ENCODE measurements at regions not wholly inside any gene's neighbourhood (a gene's known extent, or its start where the extent isn't known, plus 50 kb on each side); places are given as distances from the start of the nearest gene placed in this dataset.

GRCh38 chr2:168340931-168341330, 93.5 kb upstream of the STK39 start:
- no peak for DNase-seq

- DNase-seq: no peak
Observed at GRCh38 chr2:168343586-168343985, 96.2 kb upstream of the STK39 start.

DNA sequence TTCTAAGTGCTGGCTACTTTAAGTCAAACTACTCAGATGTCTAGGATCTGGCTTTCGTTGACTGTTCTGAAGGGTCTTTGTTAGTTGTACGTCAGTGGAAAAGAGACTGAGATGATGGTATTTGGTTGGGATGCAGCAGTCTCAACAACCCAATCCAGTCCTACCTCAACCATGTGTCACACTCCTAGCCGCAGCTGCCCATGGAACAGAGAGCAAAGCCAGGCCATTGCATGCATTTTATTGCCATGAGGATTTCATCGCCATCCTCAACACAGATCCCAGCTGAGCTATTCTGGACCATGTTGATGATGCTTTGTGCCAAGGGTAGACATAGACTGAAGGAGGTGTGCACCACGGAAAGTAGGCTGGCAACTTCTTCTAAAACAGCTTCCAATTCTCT, 97.3 kb upstream of the STK39 start:
- no peak for DNase-seq

DNA sequence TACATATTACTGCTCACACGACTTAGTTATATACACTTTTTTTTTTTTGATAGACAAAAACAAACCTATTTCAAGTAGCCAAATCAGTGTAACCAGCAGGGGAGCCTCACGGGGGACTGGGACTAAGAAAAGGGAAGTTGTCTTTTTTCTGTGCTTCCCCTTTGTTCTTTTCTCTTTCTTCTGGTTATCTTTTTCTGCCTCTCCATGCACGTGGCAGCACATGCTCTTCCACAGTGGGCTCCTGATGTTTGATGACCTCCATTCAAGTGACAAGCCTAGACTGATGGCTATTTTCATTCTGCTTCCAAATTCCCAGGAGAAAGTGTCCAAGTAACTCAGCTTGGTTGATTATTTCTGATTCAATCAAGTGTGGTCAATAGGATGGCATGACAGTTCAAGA, 98.2 kb upstream of the STK39 start:
- no peak for DNase-seq

DNA sequence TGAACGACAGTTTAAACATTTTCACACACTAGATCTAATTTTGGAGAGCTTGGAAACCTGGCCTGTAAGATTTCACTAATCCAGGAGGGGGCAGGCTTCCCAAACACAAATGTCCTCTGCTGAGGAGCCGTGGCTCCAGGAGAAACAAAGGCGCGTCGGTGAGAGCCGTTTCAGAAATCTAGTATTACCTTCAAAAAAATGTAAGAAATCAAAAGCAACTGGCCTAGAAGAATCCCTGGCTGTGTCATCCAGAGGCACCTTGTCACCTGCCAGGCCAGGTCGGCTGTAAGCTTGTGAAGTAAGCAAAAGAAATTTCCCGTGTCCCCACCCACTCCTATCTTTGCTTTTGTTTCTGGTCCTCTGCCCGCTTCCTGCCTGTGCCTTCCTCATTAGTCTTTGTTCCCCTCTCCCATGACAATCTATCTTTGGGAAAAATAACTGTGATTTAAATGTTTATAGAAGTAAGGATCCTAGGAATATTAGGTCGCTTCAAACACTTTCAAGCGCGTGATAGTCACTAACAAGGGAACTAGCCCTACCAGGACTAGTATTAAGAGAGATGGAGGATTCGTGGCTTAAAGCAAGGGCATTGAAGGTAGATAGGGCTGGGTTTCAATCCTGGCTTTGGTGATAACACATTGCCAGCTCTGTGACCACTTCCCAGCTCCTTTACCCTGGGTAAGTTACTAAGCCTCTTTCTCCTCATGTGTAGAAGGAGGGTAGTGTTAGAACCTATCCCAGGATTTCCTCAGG, 99.5 kb upstream of the STK39 start:
- DNase-seq: peak; percentile 39

- DNase-seq: no peak
Observed at GRCh38 chr2:168348076-168348475, 100.7 kb upstream of the STK39 start.

DNA sequence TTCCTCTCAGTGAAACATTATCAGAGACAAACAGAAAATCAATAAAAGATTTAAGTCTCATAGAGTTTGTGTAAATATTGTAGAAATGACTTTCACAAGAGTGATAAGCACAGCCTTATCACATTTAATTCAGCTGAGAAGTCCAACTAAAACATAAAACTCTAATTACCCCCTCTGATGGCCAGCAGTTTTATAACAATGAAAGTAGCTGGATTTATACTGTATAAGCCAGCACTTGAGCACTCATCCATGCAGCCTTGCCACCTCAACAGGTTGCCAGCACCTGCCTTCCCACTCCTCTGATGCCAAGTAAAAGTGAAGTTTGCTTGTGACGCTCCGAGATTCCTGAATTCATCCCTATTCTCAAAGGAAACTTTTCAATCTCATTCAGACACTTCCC, 103.0 kb upstream of the STK39 start:
- DNase-seq: no peak

- DNase-seq: no peak
Observed at GRCh38 chr2:168353251-168353650, 102.8 kb upstream of the CERS6 start.

DNA sequence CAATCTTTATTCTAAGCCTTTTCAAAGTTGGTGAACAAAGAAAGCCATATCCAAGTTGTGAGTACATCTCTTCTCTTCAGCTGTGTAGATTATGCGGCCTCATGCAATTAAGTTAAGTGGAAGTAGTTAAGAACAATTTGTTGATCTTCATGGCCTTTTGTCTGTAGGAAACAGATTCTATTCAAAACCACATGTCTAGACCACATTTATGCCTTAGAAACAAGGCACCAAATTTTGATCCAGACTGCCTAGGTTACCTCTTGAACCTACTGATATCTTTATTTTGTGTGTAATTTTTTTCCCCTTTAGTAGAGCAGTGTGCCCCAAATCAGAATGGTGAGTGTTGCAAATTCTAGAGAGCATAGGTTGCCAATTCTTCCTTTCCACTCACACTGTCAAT, 101.6 kb upstream of the CERS6 start:
- no peak for DNase-seq

GRCh38 chr2:168355121-168355520, 101.0 kb upstream of the CERS6 start:
- no peak for DNase-seq

DNA sequence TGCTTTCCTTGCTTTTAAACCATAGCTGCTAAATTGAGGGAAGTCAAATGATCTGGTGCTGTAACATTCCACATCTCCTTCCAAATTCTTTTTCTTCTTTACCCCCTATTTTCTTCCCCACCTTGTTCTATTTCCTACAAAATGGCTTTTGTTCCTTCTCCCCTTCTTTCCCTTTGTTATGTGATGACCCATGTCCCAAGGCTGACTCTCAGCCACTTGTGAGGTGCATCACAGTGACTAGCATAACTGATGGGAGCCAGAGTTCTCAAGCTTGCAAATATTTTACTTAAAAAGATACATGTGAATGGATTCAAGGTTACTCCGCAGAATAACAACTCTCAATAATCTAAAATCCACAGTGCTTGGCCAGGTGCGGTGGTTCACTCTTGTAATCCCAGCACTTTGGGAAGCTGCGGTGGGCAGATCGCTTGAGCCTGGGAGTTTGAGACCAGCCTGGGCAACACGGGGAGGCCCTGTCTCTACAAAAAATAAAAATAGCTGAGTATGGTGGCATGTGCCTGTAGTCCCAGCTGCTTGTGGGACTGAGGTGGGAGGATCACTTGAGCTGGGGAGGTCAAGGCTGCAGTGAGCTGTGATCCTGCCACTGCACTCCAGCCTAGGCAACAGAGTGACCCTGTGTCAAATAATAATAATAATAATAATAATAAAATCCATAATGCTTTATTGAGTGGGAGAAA, 100.1 kb upstream of the CERS6 start:
- DNase-seq: no peak

- DNase-seq: no peak
Observed at GRCh38 chr2:168356477-168356835, 99.6 kb upstream of the CERS6 start.

GRCh38 chr2:168357797-168358472, 98.1 kb upstream of the CERS6 start:
- DNase-seq: no peak

GRCh38 chr2:168359082-168359481, 97.0 kb upstream of the CERS6 start:
- no peak for DNase-seq

DNA sequence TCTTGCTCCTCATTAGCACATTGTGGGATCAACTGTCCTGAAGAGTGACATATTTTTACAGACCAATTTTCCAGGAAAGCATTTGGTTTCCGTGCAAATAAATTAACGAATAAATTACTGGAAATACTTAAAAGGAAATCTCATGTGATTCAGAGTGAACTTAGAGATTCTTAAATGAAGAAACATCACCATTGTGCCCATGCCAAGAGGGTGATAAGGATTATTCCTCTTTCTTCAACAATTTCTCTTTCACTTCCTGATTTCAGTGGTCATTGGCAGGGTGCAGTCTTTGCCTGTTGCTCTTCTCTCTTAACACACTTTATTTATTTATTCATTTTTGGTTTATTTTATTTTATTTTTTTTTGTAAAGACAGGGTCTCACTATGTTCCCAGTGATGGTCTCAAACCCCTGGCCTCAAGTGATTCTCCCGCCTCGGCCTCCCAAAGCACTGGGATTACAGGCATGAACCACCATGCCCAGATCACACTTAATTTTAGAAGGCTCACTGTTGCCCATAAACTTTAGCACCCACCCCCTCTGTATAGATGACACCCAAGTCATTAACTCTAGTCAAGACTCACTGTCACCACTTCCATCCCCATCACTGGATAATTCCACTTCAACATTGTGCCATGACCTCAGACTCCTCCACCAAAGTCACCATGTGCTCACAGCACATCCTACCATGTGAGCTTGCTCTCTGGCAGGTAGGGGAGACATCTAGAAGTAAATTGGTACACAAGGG, 92.6 kb upstream of the CERS6 start:
- DNase-seq: no peak

GRCh38 chr2:168365094-168365621, 90.9 kb upstream of the CERS6 start:
- no peak for DNase-seq

DNA sequence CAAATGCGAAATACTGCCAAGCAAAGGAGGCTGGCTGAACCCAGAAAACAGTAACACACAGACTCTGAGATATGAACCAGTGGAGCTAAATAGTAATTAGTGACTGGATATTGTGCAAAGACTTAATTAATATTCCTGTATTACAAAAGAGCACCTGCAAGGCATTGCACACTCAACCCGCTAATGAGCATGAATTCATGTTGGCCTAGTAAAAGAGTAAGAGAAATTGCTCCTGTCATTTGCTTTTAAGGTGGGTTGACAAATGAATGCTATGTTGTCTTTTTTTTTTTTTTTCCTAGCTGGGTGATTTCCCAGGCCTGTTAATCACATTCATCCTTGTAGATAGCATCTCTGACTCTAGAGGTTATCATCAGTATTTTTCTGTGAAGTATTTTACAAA, 87.0 kb upstream of the CERS6 start:
- DNase-seq: no peak

- no peak for DNase-seq
Observed at GRCh38 chr2:168371273-168372019, 84.6 kb upstream of the CERS6 start.

DNA sequence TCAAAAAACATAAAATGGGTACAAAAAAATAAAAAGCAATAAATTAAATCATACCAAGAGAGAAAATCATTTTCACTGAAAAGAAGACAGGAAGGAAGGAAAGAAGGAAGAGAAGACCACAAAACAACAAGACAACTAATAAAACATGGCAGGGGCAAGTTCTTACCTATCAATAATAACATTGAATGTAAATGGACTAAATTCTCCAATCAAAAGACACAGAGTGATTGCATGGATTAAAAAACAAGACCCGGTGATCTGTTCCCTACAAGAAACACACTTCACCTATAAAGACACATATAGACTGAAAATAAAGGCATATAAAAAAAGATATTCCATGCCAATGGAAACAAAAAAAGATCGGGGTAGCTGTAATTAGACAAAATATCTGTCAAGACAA, 82.6 kb upstream of the CERS6 start:
- no peak for DNase-seq

DNA sequence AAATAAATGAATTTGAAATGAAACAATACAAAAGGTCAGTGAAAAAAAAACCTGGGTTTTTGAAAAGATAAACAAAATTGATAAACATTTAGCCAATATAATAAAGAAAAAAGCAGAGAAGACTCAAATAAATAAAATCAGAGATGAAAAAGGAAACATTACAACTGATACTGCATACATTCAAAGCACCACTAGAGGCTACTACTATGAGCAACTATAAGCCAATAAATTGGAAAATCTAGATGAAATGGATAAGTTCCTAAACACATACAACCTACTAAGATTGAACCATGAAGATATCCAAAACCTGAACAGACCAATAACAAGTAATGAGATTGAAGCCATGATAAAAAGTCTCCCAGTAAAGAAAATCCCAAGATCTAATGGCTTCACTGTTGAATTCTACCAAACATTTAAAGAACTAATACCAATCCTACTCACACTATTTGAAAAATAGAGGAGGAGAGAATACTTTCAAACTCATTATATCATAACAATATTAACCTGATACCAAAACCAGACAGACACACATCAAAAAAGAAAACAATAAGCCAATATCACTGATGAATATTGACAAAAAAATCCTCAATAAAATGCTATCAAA, 80.8 kb upstream of the CERS6 start:
- DNase-seq: no peak

DNA sequence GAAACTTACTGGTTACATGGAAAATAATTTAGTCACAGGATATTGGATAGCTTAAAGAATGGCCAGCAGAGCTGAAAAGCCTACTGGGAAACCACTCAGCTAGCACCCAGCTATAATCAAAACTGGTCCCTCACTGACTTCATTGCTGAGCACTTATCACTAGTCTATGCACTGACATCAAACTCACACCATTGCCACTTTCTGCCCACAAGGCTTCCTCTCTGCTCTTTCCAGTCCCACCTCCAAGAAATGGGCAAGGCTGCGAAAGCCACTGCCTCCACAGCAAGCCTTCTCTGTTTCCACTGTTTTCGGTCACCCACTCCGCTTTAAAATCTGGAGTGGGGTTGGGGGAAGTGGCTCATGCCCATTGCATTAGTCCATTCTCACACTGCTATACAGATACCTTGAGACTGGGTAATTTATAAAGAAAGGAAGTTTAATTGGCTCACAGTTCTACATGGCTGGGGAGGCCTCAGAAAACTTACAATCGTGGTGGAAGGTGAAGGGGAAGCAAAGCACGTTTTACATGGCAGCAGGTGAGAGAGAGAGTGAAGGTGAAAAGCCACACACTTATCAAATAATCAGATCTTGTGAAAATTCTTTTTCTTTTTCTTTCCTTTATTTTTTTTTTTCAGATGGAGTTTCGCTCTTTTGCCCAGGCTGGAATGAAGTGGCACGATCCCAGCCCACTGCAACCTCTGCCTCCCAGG, 77.0 kb upstream of the CERS6 start:
- DNase-seq: no peak
